Mesendoderm (in vitro differentiated cells): ENCODE measurements at regions not wholly inside any gene's neighbourhood (a gene's known extent, or its start where the extent isn't known, plus 50 kb on each side); places are given as distances from the start of the nearest gene placed in this dataset.

Source experiments
- DNase-seq: peaks from one replicate; pipeline ENCODE4 v3.0.0; 2013
- H2AK5ac ChIP-seq: 2 replicates; pipeline ENCODE4 v1.6.1; 2013; ENCODE audit warnings: low read length, inconsistent platforms
- H2BK120ac ChIP-seq: 2 replicates; pipeline ENCODE4 v1.6.1; 2013; ENCODE audit warnings: low read depth, mild to moderate bottlenecking, low read length, moderate library complexity, mixed read lengths
- H2BK15ac ChIP-seq: replicated peaks from 2 replicates; pipeline ENCODE4 v1.6.1; 2013; ENCODE audit warnings: low read depth, mild to moderate bottlenecking, moderate library complexity
- H2BK5ac ChIP-seq: 2 replicates; pipeline ENCODE4 v1.6.1; 2013; ENCODE audit warnings: low read length, inconsistent platforms
- H3K18ac ChIP-seq: 2 replicates; pipeline ENCODE4 v1.6.1; 2013; ENCODE audit warnings: mild to moderate bottlenecking, low read length, mixed read lengths
- H3K23ac ChIP-seq: one replicate; pipeline ENCODE4 v1.6.1; 2013; ENCODE audit warnings: low read length
- H3K27ac ChIP-seq: 2 replicates; pipeline ENCODE4 v1.5.1; 2013; ENCODE audit warnings: low read depth, mild to moderate bottlenecking, inconsistent platforms, low read length, moderate library complexity
- H3K27me3 ChIP-seq: 2 replicates; pipeline ENCODE4 v1.6.1; 2013; ENCODE audit warnings: low read length, control low read depth, mild to moderate bottlenecking, inconsistent platforms; ENCODE audit not compliant: insufficient read depth, poor library complexity
- H3K36me3 ChIP-seq: 2 replicates; pipeline ENCODE4 v1.6.1; 2013; ENCODE audit warnings: low read length, inconsistent platforms; ENCODE audit not compliant: control insufficient read depth, insufficient read depth
- H3K4ac ChIP-seq: one replicate; pipeline ENCODE4 v1.6.1; 2013; ENCODE audit warnings: low read depth, mild to moderate bottlenecking, low read length, moderate library complexity
- H3K4me1 ChIP-seq: 2 replicates; pipeline ENCODE4 v1.6.1; 2013; ENCODE audit warnings: low read depth, low read length, inconsistent platforms; ENCODE audit not compliant: control insufficient read depth
- H3K4me2 ChIP-seq: 2 replicates; pipeline ENCODE4 v1.6.1; 2013; ENCODE audit warnings: low read length
- H3K4me3 ChIP-seq: 2 replicates; pipeline ENCODE4 v1.5.1; 2013; ENCODE audit warnings: mild to moderate bottlenecking, low read length
- H3K56ac ChIP-seq: one replicate; pipeline ENCODE4 v1.6.1; 2013; ENCODE audit warnings: low read length
- H3K79me1 ChIP-seq: 2 replicates; pipeline ENCODE4 v1.6.1; 2013; ENCODE audit warnings: low read length, inconsistent platforms
- H3K79me2 ChIP-seq: 2 replicates; pipeline ENCODE4 v1.6.1; 2013; ENCODE audit warnings: mild to moderate bottlenecking, low read length; ENCODE audit not compliant: control insufficient read depth, insufficient read depth
- H3K9ac ChIP-seq: 2 replicates; pipeline ENCODE4 v1.6.1; 2013; ENCODE audit warnings: low read length, inconsistent platforms
- H4K5ac ChIP-seq: one replicate; pipeline ENCODE4 v1.6.1; 2013; ENCODE audit warnings: low read length
- H4K8ac ChIP-seq: one replicate; pipeline ENCODE4 v1.6.1; 2013; ENCODE audit warnings: low read depth, mild to moderate bottlenecking, control low read depth, low read length, moderate library complexity
- WGBS: extraction: QIAGEN DNeasy Blood & Tissue Kit; methylation state at CpG from one replicate; pipeline ENCODE4 v1.1.7; 2013; ENCODE audit warnings: low lambda C conversion rate, missing lambda C conversion rate; ENCODE audit not compliant: insufficient coverage; ENCODE audit errors: extremely low coverage; 5-methylcytosine and 5-hydroxymethylcytosine counted together

DNA sequence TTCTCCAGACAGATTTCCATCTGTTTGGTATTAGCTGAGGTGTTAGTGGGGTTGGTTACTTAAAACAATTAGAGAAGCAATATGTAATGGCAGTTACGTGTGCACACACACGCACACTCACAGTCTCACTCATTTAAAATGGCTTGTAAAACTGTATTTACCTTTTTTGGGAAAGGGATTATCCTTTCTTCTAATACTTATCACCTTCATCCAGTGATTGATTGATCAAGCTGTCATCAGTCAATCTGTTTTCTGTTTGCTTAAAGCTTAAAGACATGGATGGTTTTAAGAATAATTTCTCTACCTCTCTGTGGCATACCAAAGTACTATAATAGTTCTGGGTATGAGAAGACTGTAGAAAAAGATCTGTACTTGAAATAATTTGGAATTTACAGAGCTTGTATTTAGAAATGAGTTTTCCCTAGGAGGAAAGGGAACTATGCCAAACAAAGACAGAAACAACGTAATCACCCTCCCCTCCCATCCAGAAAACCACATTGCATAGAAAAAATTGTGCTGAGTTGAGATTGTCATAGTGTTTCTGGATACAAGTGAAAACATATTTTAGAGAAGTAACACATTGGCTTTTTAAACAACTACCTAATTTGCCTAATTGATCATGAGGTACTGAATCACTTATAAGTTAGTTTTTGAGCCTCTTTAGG is 455.8 kb downstream of the PCNX1 start:
- no CpG with 5 or more reads among the region's 3 CpGs for WGBS
- peaks cover 2% of the 10 kb centered on the region for H3K4me1 ChIP-seq
- DNase-seq = no peak
- no peak overlapping the region for H3K4me2 ChIP-seq
- H2BK120ac ChIP-seq = no peak overlapping the region
- H4K8ac ChIP-seq = no peak overlapping the region
- H2BK15ac ChIP-seq = no peak overlapping the region
- H3K4ac ChIP-seq = no peak overlapping the region
- no peak overlapping the region for H3K27ac ChIP-seq
- H3K23ac ChIP-seq = no peak overlapping the region
- no peak overlapping the region for H3K56ac ChIP-seq
- H2BK5ac ChIP-seq = no peak overlapping the region
- H3K79me2 ChIP-seq = peaks cover 16% of the 10 kb centered on the region
- no peak overlapping the region for H3K4me3 ChIP-seq
- no peak overlapping the region for H3K18ac ChIP-seq
- no peak overlapping the region for H2AK5ac ChIP-seq
- H3K79me1 ChIP-seq = peaks cover 6% of the 10 kb centered on the region
- H3K9ac ChIP-seq = no peak overlapping the region
- H3K36me3 ChIP-seq = no peaks in the 10 kb centered on the region
- H3K27me3 ChIP-seq = no peaks in the 10 kb centered on the region
- H4K5ac ChIP-seq = no peak overlapping the region

DNA sequence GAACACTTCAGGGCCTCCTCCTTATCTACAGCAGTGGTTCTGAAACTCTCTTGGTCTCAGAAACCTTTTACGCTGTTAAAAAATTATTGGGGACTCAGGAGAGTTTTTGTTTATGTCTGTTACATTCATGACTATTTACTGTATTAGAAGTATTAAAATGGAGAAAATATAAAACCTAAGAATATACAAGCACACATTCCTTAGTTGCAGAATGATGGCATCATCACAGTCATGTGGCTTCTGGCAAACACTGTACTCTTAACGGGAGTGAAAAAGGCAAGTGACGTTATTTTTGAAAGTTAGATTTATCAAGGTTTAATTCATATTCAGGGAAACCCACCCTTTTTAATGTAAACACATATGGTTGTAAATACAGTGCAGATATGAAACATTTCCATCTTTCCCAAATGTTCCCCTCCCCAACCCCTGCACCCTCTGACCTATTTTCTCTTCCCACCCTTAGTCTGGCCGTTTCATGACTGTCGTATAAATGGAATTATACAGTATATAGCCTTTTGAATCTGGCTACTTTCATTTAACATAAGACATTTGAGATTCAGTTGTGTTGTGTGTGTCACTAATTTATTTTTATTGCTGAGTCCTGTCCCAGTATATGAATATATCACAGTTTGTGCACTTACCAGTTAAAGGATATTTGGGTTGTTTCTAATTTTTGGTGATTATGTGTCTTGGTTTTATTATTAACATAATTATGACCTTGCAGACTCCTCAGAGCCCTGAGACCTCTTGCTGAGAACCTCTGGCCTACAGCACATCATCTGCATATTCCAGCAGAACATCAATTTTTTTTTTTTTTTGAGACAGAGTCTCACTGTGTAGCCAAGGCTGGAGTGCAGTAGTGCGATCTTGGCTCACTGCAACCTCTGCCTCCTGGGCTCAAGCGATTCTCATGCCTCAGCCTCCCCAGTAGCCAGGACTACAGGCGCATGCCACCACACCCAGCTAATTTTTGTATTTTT is 457.0 kb downstream of the PCNX1 start:
- Histone ChIP-seq H4K8ac (no peak overlapping the region), H3K4me1 (peaks cover 2% of the 10 kb centered on the region), H3K4ac (no peak overlapping the region), H3K27ac (no peak overlapping the region), H4K5ac (no peak overlapping the region), H2AK5ac (no peak overlapping the region), H3K23ac (no peak overlapping the region), H2BK120ac (no peak overlapping the region), H3K9ac (no peak overlapping the region), H2BK15ac (no peak overlapping the region), H3K18ac (no peak overlapping the region), H3K36me3 (no peaks in the 10 kb centered on the region), H3K4me2 (no peak overlapping the region), H3K56ac (no peak overlapping the region), H3K79me1 (peaks cover 6% of the 10 kb centered on the region), H3K4me3 (no peak overlapping the region), H2BK5ac (no peak overlapping the region), H3K27me3 (no peaks in the 10 kb centered on the region), H3K79me2 (peaks cover 16% of the 10 kb centered on the region)
- no CpG with 5 or more reads among the region's 8 CpGs for WGBS
- DNase-seq = no peak

DNA sequence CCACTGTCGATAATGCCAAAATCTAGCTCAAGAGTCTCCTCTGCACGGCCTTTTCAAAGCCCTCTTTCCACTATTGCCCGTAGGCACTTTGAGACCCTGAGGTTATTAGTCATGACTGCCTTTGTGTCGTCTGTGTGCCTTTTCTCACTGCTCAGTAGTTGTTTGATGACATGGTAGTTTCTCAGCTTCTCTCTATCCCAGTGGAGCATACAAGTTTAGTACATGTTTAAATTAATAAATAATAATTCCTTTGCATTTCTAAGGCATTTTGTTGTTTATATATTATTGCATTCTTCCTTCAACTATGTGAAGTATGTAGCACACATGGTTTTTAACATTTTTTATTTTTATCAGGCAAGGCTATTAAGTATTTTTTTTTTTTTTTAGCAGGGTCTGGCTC is 458.1 kb downstream of the PCNX1 start:
- Histone ChIP-seq H3K4me3 (no peak overlapping the region), H3K27me3 (no peaks in the 10 kb centered on the region), H3K36me3 (no peaks in the 10 kb centered on the region), H3K56ac (no peak overlapping the region), H3K79me1 (peaks cover 6% of the 10 kb centered on the region), H2BK5ac (no peak overlapping the region), H2BK15ac (no peak overlapping the region), H3K27ac (no peak overlapping the region), H3K4me1 (peaks cover 2% of the 10 kb centered on the region), H4K8ac (no peak overlapping the region), H3K9ac (no peak overlapping the region), H3K18ac (no peak overlapping the region), H3K4me2 (no peak overlapping the region), H2AK5ac (no peak overlapping the region), H2BK120ac (no peak overlapping the region), H4K5ac (no peak overlapping the region), H3K23ac (no peak overlapping the region), H3K79me2 (peaks cover 16% of the 10 kb centered on the region), H3K4ac (no peak overlapping the region)
- DNase-seq = no peak
- WGBS = no CpG with 5 or more reads among the region's 4 CpGs

DNA sequence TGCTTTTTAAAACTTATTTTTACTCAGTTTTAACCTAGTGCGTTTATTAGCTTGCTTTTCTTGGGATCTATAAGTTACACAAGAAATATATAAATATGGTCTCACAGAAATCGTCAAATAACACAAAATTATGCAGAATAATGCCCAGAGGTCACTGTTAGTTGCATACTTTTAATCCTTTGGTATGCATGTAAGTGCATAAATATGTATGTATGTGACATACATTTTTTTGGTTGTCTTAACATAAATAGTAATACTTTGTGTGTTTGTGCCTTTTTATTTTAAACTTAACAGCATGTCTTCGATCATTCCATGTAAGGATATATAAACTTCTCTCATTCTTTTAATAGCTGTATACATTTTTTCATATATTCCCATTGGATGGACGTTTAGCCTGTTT is 459.6 kb downstream of the PCNX1 start:
- Histone ChIP-seq H3K36me3 (no peaks in the 10 kb centered on the region), H2BK120ac (no peak overlapping the region), H3K4me2 (no peak overlapping the region), H2AK5ac (no peak overlapping the region), H2BK15ac (no peak overlapping the region), H3K4ac (no peak overlapping the region), H3K27me3 (no peaks in the 10 kb centered on the region), H3K23ac (no peak overlapping the region), H3K27ac (no peak overlapping the region), H3K18ac (no peak overlapping the region), H3K79me1 (peaks cover 3% of the 10 kb centered on the region), H4K8ac (no peak overlapping the region), H2BK5ac (no peak overlapping the region), H3K9ac (no peak overlapping the region), H3K4me3 (no peak overlapping the region), H3K56ac (no peak overlapping the region), H3K79me2 (peaks cover 16% of the 10 kb centered on the region), H4K5ac (no peak overlapping the region), H3K4me1 (no peaks in the 10 kb centered on the region)
- WGBS = no CpG with 5 or more reads among the region's 4 CpGs
- DNase-seq = no peak

DNA sequence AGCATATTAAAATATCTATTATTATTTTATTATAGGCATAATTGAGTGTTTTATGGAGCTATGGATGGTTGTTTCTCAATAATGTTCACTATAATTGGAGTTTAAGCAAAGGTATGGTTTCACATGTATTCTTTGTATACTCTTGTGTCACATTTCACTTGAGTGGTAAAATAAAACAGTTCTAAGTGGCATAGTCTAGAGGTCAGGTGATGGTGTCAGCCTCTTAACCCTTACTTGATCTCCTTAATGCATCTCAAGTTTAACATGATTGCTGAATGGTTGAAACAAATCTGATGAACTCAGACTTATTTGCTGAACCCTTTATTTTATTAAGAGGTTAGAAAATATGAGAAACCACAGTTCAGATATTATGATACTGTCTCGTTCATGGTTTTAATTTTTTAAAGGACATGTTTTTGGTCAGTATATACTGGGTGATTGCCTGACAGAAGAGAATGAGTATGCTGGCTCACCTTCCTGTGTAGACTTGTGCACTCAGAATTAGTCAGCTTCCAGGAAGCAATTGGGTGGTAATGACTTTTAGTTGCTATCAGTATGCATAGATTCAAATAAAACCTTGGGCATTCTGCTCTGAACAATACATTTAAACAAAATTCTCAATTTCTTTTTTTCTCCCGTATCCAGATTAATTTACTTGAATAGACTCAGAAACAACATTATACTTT is 464.6 kb downstream of the PCNX1 start:
- 100% methylated on average over 1 of the region's 2 CpGs for WGBS
- Histone ChIP-seq H4K5ac (no peak overlapping the region), H3K36me3 (no peaks in the 10 kb centered on the region), H3K4me2 (no peak overlapping the region), H2AK5ac (no peak overlapping the region), H3K27me3 (no peaks in the 10 kb centered on the region), H2BK5ac (no peak overlapping the region), H3K4ac (no peak overlapping the region), H3K4me3 (no peak overlapping the region), H3K9ac (no peak overlapping the region), H3K23ac (no peak overlapping the region), H3K79me2 (peaks cover 6% of the 10 kb centered on the region), H2BK120ac (no peak overlapping the region), H3K27ac (no peak overlapping the region), H3K79me1 (no peaks in the 10 kb centered on the region), H3K18ac (no peak overlapping the region), H3K56ac (no peak overlapping the region), H3K4me1 (peaks cover 2% of the 10 kb centered on the region), H2BK15ac (no peak overlapping the region), H4K8ac (no peak overlapping the region)
- no peak for DNase-seq
